GM21367 (cell line): ENCODE measurements at regions not wholly inside any gene's neighbourhood (a gene's known extent, or its start where the extent isn't known, plus 50 kb on each side); places are given as distances from the start of the nearest gene placed in this dataset.
"Not testable (repeated sequence)": the region's sequence is repeated elsewhere in the genome, so short reads cannot be mapped to it uniquely, and the experiment has no call there.

Source experiments
- ATAC-seq: cut with Tn5 transposase; IDR thresholded peaks from one replicate; pipeline ENCODE4 v1.9.1; 2021; ENCODE audit not compliant: unreplicated experiment

DNA sequence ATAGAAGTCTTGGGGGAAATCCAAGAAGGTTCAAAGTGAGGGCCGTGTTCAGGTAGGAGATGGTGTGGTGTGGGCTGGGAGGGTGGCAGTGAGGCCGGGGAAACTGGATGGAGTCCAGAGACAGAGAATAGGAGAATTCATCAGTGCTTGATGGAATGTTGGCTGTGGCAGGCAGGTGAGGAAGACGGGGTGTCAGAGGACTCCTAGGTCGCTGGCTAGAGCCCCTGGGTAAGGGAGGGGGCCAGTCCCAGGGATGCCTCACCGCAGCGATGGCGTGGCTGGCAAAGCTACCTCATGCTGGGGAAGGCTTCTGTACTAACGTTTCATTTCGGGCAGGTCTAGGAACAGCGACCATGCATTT is 373.0 kb downstream of the RPS24 start:
- ATAC-seq, result no peak

DNA sequence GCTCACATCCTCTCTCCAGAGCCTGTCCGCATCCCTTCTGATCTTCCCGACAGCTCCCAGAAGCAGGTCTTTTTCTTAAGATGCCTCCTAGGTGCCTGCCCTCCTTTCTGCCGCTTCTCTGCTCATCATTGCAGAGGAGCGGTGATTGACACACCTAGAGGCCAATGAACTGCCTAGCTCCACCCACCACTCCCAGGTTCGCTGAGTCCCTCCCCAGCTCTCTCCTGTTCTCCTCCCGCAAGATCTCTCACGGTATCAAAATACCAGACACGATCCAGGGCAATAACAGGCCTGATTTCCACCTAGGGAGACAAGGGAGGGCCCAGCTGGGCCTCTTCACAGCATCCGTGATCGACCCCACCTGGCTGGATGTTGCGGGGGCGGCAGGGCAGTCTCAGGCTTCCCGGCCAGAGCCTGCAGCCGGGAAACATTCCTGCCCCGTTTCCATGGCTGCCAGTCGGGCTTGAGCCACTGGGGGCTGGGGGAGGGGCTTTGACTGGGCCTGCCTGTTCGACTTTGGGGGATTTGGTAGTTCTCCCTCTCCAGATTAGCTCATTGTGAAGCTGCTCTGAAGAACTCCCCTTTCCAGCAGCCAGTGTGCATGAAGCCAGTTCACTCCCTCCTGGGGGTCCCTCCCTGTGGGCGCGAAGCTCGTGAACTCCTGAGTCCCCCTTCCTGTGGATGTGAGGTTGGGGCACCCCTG is 373.5 kb downstream of the RPS24 start:
- ATAC-seq, result peak; percentile 76

DNA sequence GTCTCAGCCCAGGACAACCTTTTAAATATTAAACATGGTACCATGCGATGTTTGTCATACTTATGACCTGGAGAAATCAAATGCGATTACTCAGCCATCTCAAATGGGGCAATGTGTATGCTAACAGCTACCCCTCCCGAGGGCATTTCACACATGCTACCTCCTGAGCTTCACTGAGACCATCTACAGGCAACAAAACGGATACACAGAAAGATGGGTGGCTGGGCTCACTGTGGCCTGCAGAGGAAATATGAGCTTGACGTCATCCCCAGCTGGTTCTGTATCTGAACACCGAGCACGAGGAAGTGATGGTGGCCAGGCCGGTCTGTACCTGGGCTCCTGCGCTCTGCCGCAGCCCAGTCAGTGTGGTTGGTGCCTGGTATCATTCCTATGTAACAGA is 374.3 kb downstream of the RPS24 start:
- ATAC-seq, result no peak

DNA sequence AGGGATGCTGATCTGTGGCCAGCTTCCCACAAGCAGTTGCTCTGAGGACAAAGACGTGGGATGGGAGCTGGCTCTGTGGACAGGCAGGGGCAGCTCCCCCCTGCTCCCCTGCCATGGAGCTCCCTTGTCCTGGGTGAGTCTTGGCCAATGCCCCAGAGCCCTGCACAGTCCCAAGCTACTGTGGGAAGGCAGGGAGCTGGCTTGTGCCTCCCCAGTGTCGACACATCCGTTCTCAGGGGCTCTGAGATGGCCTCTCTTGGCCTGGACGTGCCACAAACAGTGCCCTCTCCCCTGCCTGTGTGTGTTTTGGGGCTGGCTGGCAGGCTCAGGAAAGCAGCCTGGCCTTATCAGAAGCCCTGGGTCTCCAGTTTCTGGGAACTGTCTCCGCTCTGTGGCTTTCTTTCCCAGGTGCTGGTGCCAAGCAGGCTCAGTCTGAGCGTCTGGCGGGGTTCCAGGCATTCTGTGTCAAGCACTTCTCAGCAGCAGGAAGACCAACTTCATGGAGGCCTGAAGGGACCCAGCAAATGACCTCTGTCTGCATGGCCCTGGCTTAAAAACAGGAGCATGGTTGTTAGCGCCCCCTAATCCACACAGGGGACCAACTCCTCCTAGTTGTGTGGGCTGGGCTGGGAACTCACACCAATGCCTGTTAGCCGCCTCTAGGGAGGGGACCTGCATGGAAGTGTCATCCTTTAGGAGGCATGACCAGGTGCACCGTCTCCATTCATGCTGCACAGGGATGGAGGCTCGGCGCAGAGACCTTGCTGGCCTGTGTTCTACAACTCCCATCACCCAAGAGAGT is 375.2 kb downstream of the RPS24 start:
- ATAC-seq, result no peak

DNA sequence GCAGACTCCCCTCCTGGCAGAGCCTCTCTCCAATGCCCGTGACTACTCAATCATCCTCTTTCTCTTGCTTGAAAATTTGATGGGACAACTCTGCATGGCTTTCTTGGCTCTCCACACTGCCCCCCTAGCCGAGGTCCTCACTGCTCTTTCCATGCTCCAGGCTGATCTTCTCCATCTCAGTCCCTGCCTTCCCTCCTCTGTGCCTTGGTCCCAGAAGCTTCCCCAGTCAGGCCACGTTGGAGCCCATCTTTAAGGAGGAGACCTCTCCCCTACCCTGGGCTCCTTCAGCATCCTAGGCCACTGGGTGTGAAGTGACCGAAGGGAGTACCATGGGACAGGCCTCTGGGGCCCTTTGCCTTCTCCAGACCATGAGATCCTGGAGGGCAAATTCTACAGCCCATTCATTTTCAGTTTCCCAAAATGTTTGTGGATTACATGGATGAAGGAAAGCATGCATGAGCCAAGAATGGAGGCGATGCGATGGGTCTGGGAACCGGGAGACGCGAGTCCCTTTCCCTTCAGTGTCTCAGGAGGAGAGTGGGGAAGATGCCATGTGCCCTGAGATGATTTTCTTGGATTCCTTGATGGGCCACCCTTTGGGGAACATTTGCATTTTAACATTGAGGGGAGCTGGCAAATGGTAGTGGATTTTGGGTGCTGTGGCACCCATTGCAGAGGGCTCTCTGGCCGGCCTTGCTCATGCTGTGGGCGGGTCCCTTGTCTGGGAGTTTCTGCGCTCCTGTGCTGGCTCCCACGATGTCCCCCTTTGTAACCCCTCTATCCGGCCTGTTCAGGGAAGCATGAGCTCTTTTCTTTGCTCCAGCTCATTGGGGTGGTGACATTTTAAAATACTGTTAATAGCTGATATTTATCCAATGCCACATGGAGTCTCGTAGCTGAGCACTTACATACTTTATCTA is 376.6 kb downstream of the RPS24 start:
- ATAC-seq, result no peak

DNA sequence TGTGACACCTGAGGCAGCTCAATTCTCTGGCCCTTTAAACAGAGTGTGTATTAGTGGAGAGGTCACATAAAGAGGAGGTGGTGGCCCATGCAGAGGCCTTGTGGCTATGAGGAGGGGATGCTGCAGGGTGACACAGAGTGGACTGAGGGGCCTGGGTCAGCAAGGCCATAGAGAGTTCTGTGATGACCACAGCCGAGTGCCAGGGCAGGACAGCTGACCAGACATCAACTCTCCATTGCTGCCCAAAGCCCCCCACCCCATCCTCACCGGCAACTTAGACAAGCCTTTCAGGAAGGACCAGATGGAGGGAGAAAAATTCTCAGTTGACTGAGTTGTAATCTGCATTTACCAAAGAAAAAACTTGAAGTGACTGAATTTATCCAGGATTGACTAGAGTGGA is 378.1 kb downstream of the RPS24 start:
- no peak for ATAC-seq

DNA sequence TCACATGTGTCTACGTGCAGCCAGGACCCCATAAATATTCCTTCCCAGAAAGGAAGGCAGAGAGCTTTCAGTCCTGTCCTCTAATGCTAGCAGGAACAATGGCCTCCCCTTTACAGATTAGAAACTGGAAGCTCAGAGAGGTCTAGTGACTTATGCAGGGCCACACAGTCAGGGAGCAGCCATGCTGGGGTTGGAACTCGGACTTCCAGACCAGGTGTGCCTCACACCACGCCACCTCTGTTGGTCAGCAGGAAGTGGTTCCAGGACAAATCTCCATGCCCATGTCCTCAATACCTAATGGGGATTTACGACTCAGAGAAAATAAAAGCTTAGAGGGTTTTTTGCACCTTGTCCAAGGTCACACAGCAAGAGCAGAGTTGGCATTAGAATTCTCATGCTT is 378.9 kb downstream of the RPS24 start:
- no peak for ATAC-seq

DNA sequence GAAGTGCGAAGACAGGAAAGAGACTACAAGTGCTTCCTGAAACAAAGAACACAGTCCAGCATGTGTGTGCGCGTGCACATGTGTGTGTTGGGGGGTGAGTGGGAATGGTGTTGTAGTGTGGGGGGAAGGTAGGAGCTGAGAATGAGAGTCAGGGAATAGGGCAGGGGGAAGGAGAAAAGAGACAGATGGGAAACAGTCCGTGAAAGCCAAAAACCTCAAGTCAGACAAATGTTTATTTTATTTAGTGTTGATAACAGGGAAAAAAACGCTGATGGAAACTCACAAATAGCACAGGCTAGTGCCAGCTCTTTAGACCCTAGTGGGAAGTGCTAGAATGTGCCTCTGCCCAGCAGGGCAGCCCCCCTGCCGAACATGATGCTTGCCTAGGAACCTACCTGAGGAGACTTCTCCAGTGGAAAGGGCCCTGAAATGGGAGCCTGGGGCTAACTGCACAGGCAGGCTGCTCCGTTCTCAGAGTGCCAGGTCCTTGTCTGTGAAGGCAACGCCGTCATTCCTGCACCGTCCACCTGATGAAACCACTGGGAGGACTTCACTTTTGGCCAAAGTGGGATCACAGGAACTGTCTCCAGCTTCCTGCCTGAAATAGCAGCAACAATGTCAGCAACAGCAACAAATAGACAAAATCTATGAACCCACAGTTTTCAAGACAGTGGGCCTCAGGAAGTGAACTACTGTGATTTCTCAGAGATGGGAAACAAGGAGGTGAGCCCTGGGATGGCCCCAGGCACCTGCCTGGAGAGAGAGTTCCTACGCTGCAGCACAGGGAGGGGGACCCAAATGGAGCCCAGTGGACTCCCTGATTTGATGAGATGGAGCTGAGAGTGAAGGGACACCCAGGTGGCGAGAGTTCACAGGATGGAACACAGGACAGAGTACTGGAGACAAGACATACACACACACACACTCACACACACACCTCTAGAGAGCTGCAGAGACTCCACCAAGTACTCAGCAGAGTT is 379.7 kb downstream of the RPS24 start:
- ATAC-seq, result no peak

DNA sequence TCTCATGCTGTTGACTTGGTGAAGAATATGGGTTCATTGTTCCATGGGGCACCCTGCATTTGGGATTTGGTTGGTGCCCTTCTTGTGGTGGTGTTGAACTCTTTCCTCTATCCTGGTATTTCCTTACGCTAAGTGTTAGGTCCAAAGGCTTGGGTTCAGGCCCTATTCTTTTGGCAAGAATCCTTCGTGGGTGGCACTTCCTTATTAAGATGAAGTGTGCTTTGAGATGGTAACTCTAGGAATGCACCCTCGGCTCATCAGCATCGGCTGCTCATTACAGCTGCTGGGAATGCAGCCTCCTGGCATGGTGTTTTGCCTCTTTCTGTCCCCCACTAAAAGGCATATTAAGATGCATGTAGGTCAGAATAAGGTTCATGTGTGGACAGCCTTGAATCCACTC is 380.7 kb downstream of the RPS24 start:
- ATAC-seq, result no peak

DNA sequence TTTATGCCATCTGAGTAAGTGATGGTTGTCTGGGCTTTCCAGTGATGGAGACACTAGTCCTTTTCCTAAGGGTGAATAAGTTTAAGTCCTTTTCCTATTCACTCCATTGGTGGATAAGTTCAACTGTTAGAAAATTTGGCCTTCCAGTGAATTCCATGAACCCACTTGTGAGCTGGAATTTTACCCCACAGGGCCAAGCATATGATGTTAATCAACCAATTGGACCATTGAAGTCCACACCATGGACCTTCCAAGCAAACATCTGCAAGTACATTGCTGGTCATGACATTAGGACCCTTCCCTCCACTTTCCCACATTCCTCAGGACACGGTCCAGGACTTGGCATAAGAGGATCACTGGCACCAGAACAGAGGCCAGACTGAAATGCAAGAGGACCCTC is 381.4 kb downstream of the RPS24 start:
- ATAC-seq, result no peak

DNA sequence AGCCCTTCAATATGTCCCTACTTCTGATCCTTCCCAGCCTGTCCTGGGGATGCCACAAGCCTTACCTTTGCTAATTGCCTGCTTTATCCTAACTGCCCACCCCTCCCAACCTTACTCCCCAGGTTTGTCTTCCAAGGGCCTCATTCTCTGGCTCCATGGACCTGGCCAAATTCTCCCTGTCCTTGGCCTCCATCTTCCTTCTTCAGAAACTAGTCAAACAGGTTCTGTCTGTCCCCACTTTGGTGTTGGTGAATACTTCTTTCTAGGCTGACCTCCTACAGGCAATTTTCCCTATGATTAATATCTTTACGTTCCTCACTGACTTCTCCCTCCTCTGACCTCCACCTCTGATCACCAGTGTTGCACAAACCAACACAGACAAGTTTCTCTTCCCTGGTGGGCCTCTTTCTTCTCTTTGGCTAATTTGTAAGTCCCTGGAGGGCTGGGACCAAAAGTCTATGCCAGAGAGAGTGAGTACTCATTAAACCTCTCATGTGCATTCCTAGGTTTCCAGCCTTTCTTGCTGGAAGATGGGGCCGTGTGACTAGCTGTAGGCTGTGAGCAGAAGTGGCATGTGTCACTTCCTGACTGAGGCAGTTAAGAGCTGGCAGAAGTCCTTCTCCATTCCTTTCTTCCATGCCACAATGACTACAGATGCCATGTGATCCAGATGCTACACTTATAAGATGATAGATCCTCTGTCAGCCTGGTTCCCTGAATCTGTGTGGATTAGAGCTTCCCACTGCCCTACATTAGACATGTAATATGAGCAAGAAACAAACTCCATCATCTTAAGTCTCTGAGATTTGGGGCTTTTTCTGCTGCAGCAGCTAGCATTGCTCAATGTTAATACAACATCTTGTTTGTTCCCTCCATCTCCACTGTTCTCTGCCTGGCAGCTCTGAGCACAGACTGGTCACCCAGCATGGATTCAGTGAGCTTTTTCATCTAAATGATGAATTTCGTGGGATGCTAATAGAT is 382.7 kb downstream of the RPS24 start:
- ATAC-seq, result no peak

DNA sequence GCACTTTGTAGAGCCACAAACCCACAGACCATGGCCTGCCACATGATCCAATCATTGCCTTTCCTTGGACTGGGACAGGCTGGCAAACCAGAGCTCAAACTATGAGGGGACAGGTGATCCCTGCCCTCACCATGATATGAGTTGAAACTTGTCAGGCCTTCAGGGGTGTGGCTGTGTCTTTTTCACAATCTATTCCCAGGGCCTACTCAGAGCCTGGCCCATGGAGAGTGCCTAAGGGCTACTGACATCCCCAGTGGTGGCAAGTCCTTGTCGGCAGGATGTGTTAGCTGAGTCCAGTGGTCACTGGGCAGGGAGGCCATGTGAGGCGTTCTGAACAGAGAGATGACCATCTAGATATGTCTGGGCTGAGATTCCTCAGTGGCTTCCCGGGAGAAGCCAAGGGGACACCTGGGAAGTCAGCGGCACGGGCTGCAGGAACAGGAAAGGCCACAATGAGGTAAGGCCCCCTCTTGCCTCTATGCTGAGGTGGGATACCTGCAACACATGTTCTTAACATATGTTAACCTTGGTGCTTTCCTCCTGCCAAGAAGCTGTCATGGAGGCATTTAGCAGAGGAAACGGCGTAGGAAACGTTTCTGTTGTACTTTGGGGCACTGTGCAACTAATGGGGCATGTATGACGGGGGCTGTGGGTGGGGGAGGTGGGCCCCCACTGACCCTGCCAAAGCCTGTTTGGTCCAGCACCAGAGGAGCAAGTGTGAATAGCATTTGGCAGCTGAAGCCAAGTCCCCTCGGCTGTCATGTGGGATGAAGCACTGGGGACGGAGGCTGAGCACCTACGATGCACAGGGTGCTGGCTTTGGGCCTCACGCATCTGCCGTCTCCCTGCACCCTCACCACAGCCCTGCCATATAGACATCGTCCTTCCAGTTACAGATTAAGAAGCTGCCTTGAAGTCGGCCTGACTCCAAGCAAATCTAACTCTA is 384.0 kb downstream of the RPS24 start:
- no peak for ATAC-seq

DNA sequence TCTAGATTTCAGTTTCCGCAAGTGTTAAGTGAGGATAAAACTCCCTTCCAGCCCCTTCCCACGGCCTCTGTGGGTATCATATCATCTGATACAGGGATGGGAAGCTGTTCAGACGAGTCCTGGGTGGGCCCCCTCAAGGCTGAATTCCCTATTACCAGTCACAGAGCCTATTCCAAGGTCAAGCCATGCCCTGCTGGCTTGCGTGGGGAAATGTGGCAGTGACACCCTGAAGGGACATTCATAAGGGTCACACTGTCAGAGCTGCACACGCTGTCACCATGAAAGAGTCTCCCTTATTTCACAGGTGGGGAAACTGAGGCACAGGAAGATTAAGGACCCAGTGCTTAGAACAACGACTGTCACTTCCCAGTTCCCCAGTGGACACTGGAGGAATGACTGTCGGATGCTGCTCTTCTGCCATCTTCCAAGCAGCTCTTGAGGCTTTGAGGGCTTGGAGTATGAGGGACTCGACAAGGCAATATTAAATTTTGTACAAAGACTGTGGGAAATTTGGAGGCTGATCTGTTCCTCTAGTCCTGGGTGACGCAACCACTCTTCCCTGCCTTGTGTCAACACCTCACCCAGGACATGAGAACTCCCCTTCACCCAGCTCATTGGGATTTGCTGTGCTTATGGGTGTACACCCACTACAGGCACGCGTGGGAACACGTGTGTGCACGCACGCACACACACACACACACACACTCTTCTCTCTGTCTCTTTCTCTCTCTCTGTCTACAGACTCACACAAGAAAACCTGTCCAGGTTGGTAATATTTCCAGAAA is 386.0 kb downstream of the RPS24 start:
- ATAC-seq, result no peak

DNA sequence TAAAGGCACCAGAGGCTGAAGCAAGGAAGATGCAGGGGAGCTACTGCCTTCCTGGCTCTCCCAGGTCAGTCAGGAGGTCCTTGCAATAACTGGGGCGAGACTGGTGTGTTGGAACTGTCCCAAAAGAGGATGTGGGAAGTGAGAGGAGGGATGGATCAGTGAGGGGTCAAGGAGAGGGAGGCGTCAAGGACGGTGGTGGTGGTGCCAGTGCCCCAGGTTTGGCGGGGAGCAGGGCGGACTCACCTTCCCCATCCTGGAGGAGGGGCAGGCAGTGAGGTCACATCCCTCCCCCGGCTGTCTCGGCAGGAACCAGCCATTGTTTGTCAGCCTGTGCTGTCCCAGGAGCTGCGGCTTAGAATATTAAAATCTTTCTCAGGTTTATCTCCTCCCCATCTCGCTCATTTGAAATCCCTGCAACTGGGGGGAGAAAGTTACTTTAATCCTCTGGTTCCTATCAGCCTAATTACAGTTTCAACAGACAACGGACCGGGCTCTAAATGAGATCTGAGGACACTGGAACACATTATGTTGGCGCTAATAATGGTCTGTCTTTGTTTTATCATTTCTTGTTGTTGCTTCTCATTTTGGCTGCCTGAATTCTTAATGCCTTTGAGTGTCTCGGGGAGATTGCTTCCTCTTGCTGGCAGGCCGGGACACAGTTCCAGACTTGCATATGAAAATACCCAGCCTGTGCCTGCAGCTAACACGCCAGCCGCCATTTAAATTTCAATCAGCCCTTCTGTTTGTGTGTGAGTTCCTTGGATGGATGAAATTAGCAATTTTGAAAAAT is 387.5 kb downstream of the RPS24 start:
- ATAC-seq, result no peak

DNA sequence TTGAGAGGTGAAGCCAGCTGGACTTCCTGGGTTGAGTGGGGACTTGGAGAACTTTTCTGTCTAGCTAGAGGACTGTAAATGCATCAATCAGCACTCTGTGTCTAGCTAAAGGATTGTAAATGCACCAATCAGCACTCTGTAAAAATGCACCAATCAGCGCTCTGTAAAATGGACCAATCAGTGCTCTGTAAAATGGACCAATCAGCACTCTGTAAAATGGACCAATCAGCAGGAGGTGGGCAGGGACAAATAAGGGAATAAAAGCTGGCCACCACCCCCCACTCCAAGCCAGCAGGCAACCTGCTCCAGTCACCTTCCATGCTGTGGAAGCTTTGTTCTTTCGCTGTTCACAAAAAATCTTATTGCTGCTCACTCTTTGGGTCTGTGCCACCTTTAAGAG is 390.4 kb downstream of the RPS24 start:
- not testable (repeated sequence) for ATAC-seq

DNA sequence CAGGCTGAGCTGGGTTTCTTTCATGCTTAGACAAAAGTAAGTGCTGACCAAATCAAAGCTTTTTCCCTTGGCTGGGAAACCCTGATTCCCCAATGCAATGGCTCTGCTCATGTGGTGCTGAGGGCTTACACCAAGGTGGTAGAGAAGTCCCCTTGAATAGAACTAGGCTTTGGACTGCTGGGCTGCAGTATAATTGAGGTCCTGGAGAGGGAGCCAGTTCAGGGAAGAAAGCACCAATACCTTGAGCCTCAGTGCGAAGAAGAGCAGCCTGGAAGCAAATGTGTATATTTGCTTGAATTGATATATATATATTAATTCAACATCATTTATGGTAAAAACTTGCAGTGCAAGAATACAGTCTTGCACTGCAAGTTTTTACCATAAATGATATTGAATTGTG is 391.1 kb downstream of the RPS24 start:
- ATAC-seq, result no peak

DNA sequence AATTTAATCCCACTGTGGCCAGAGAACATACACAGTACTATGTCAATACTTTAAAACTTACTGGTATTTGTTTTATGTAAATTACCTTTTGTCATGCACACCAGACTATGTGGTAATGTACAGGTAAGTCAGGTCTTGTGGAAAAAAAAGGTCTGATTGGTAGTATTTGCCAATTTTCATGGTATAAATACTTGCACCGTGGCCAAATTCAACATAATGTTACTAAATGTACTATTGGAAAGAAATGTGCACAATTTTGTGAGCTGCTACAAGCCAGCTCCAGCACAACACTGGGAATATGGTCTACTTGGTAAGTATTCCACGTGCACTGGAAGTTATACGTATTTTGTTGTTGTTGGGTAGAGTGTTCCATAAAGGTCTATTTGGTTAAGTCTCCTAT is 392.5 kb downstream of the RPS24 start:
- no peak for ATAC-seq
